ENCODE measurements at regions not wholly inside any gene's neighbourhood (a gene's known extent, or its start where the extent isn't known, plus 50 kb on each side); places are given as distances from the start of the nearest gene placed in this dataset.

DNA sequence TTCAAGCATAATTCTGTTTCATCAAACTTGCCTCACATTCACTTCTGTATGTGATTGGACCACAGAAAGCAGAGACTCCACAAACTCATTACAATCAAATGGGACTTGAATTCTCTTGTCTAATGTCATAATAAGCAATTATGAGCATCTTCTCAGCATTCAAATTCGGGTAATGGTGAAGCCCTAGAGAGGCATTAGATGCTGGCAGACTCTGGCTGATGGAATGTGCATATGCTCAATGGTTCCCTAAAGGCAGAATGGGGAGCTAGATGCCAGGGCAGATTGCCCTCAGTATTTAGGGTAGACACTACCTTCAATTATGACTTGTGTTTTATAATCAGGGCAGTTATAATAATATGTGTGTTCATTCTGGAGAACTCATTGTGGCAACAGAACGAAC, 127.9 kb downstream of the HDGFL1 start:
- H3K4me1 ChIP-seq (ENCODE audit: control insufficient read depth in 4 of 4, insufficient read depth in 4 of 4, low read length in 3 of 4), result no peaks in the 10 kb centered on the region
- no peak overlapping the region for H3K27ac ChIP-seq (ENCODE audit: low read depth in 1 of 2, low read length in 2 of 2)
- no peak for TF ChIP-seq ATF3 (IDR thresholded peaks at IDR 0.05)
- no peak for TF ChIP-seq JUND (IDR thresholded peaks at IDR 0.05)
- TF ChIP-seq FOXA1 (IDR thresholded peaks at IDR 0.05), result no peak
- TF ChIP-seq EGR1 (IDR thresholded peaks at IDR 0.05; ENCODE audit: low read depth in 2 of 2), result no peak
- TF ChIP-seq, protein P1, sequence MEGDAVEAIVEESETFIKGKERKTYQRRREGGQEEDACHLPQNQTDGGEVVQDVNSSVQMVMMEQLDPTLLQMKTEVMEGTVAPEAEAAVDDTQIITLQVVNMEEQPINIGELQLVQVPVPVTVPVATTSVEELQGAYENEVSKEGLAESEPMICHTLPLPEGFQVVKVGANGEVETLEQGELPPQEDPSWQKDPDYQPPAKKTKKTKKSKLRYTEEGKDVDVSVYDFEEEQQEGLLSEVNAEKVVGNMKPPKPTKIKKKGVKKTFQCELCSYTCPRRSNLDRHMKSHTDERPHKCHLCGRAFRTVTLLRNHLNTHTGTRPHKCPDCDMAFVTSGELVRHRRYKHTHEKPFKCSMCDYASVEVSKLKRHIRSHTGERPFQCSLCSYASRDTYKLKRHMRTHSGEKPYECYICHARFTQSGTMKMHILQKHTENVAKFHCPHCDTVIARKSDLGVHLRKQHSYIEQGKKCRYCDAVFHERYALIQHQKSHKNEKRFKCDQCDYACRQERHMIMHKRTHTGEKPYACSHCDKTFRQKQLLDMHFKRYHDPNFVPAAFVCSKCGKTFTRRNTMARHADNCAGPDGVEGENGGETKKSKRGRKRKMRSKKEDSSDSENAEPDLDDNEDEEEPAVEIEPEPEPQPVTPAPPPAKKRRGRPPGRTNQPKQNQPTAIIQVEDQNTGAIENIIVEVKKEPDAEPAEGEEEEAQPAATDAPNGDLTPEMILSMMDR (IDR thresholded peaks at IDR 0.05; ENCODE audit: low read depth, low read length, missing input control), result no peak
- no peak for TF ChIP-seq YY1 (IDR thresholded peaks at IDR 0.05)
- no peak for TF ChIP-seq GABPA (IDR thresholded peaks at IDR 0.05 in 1 of 2, conservative IDR thresholded peaks at IDR 0.05 in 1 of 2)
- TF ChIP-seq SP1 (IDR thresholded peaks at IDR 0.05), result no peak
- TF ChIP-seq, protein P2, sequence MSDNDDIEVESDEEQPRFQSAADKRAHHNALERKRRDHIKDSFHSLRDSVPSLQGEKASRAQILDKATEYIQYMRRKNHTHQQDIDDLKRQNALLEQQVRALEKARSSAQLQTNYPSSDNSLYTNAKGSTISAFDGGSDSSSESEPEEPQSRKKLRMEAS (IDR thresholded peaks at IDR 0.05), result no peak
- no peak for TF ChIP-seq NR2F2 (IDR thresholded peaks at IDR 0.05)
- TF ChIP-seq HNF4G (IDR thresholded peaks at IDR 0.05), result no peak
- TF ChIP-seq RAD21 (IDR thresholded peaks at IDR 0.05), result no peak
- TF ChIP-seq TAF1 (conservative IDR thresholded peaks at IDR 0.05), result no peak
- no peak for TF ChIP-seq HNF4A (conservative IDR thresholded peaks at IDR 0.05)
- TF ChIP-seq RXRA (IDR thresholded peaks at IDR 0.05), result no peak
- TF ChIP-seq ZBTB33 (IDR thresholded peaks at IDR 0.05), result no peak
- H3K27me3 ChIP-seq (ENCODE audit: control insufficient read depth in 4 of 4, insufficient read depth in 4 of 4, low read length in 3 of 4), result no peaks in the 10 kb centered on the region
- WGBS, result 76% methylated on average over 2 of the region's 2 CpGs
- no peak for DNase-seq (ENCODE audit: low spot score)
- H3K9ac ChIP-seq (ENCODE audit: low read depth in 1 of 2, low read length in 2 of 2), result no peak overlapping the region
- no peaks in the 10 kb centered on the region for H3K9me3 ChIP-seq (ENCODE audit: control insufficient read depth in 4 of 4, low read length in 3 of 4)
- H3K36me3 ChIP-seq (ENCODE audit: control insufficient read depth in 4 of 4, insufficient read depth in 3 of 4, low read depth in 1 of 4, low read length in 3 of 4), result no peaks in the 10 kb centered on the region
- no peak overlapping the region for H3K4me3 ChIP-seq (ENCODE audit: low read depth in 1 of 3, low read length in 3 of 3)

DNA sequence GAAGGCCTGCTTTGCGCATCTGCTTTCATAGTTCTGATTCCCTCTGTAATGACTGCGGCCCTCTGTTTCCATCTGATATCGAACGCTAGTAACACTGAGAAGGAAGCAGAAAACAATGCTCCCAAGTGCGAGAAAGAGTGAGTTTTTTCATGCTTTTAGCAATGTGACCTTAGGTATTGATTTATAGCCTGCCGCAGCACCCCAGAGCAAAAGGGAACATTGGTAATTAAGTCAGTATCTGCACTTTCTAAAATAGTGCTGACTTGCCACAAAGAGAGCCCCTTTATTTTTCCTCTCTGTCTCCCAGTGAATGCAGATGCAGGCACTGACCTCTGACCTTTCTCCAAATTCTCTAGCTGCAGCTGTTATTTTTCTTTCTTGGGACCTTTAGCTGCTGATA, 129.8 kb downstream of the HDGFL1 start:
- Histone ChIP-seq H3K9ac (ENCODE audit: low read depth in 1 of 2, low read length in 2 of 2) (no peak overlapping the region), H3K9me3 (ENCODE audit: control insufficient read depth in 4 of 4, low read length in 3 of 4) (no peaks in the 10 kb centered on the region), H3K27ac (ENCODE audit: low read depth in 1 of 2, low read length in 2 of 2) (no peak overlapping the region), H3K4me3 (ENCODE audit: low read depth in 1 of 3, low read length in 3 of 3) (no peak overlapping the region), H3K27me3 (ENCODE audit: control insufficient read depth in 4 of 4, insufficient read depth in 4 of 4, low read length in 3 of 4) (no peaks in the 10 kb centered on the region), H3K36me3 (ENCODE audit: control insufficient read depth in 4 of 4, insufficient read depth in 3 of 4, low read depth in 1 of 4, low read length in 3 of 4) (no peaks in the 10 kb centered on the region), H3K4me1 (ENCODE audit: control insufficient read depth in 4 of 4, insufficient read depth in 4 of 4, low read length in 3 of 4) (no peaks in the 10 kb centered on the region)
- TF ChIP-seq HNF4G (IDR thresholded peaks at IDR 0.05) (no peak), NR2F2 (IDR thresholded peaks at IDR 0.05) (peak; percentile 61)
- WGBS, result 49% methylated on average over 6 of the region's 6 CpGs
- no peak for DNase-seq (ENCODE audit: low spot score)

DNA sequence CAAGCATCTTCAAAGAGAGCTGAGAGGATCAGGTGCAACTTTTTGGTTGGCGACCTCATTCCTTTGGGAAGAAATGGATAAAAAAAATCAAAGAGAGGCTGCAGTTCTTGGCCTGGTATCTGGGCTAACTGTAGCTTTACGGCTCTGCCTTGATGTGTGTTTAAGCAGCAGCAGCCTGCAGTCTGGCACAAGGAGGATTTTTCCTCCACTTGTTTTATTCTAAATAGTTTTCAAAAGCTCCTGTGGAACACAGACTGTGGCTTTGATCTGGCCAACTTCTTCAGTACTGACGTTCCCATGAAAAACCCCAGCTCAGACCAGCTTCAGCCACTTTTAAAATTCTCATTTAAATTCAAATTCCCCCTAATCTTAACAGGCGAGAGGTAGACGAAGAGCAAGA, 137.3 kb downstream of the HDGFL1 start:
- no peak overlapping the region for H3K4me3 ChIP-seq (ENCODE audit: low read depth in 1 of 3, low read length in 3 of 3)
- no peaks in the 10 kb centered on the region for H3K4me1 ChIP-seq (ENCODE audit: control insufficient read depth in 4 of 4, insufficient read depth in 4 of 4, low read length in 3 of 4)
- WGBS, result 66% methylated on average over 5 of the region's 5 CpGs
- no peak overlapping the region for H3K9ac ChIP-seq (ENCODE audit: low read depth in 1 of 2, low read length in 2 of 2)
- DNase-seq (ENCODE audit: low spot score), result no peak
- no peaks in the 10 kb centered on the region for H3K36me3 ChIP-seq (ENCODE audit: control insufficient read depth in 4 of 4, insufficient read depth in 3 of 4, low read depth in 1 of 4, low read length in 3 of 4)
- no peak for TF ChIP-seq REST (IDR thresholded peaks at IDR 0.05)
- TF ChIP-seq, protein P2 (IDR thresholded peaks at IDR 0.05), result no peak
- TF ChIP-seq RAD21 (IDR thresholded peaks at IDR 0.05), result no peak
- TF ChIP-seq NR2F2 (IDR thresholded peaks at IDR 0.05), result no peak
- no peak for TF ChIP-seq TAF1 (conservative IDR thresholded peaks at IDR 0.05)
- no peak for TF ChIP-seq JUND (IDR thresholded peaks at IDR 0.05)
- no peak for TF ChIP-seq SP1 (IDR thresholded peaks at IDR 0.05)
- TF ChIP-seq RXRA (IDR thresholded peaks at IDR 0.05), result no peak
- TF ChIP-seq, protein P1 (IDR thresholded peaks at IDR 0.05; ENCODE audit: low read depth, low read length, missing input control), result no peak
- TF ChIP-seq FOXA1 (IDR thresholded peaks at IDR 0.05), result no peak
- TF ChIP-seq YY1 (IDR thresholded peaks at IDR 0.05), result no peak
- no peaks in the 10 kb centered on the region for H3K27me3 ChIP-seq (ENCODE audit: control insufficient read depth in 4 of 4, insufficient read depth in 4 of 4, low read length in 3 of 4)
- H3K27ac ChIP-seq (ENCODE audit: low read depth in 1 of 2, low read length in 2 of 2), result no peak overlapping the region
- H3K9me3 ChIP-seq (ENCODE audit: control insufficient read depth in 4 of 4, low read length in 3 of 4), result no peaks in the 10 kb centered on the region
